ENCODE measurements at regions not wholly inside any gene's neighbourhood (a gene's known extent, or its start where the extent isn't known, plus 50 kb on each side); places are given as distances from the start of the nearest gene placed in this dataset.

GRCh38 chr15:66860844-66861243, 158.8 kb downstream of the SMAD6 start:
- DNase-seq (ENCODE audit: low spot score) = no peak

GRCh38 chr15:66862111-66862939, 160.3 kb downstream of the SMAD6 start:
- Histone ChIP-seq H3K4me3 (no peak overlapping the region), H3K4me1 (peaks cover 0 to 14% of the 10 kb centered on the region in 2 donors), H3K36me3 (no peaks in the 10 kb centered on the region), H3K9me3 (no peaks in the 10 kb centered on the region), H3K27ac (no peak overlapping the region), H3K27me3 (no peaks in the 10 kb centered on the region)
- DNase-seq (ENCODE audit: low spot score) = peak; percentile 50
- no peak for TF ChIP-seq CTCF (IDR thresholded peaks at IDR 0.05)

More at GRCh38 chr15:66860844-66861243, 158.8 kb downstream of the SMAD6 start:
- Histone ChIP-seq H3K9me3 (no peaks in the 10 kb centered on the region), H3K4me3 (no peak overlapping the region), H3K27ac (no peak overlapping the region), H3K36me3 (no peaks in the 10 kb centered on the region), H3K27me3 (no peaks in the 10 kb centered on the region), H3K4me1 (peaks cover 0 to 14% of the 10 kb centered on the region in 2 donors)
- TF ChIP-seq CTCF (IDR thresholded peaks at IDR 0.05) = no peak

- Histone ChIP-seq H3K4me1 (peaks cover 0 to 14% of the 10 kb centered on the region in 2 donors), H3K27me3 (no peaks in the 10 kb centered on the region), H3K27ac (no peak overlapping the region), H3K9me3 (no peaks in the 10 kb centered on the region), H3K36me3 (no peaks in the 10 kb centered on the region), H3K4me3 (no peak overlapping the region)
- DNase-seq (ENCODE audit: low spot score) = peak; percentile 92
- TF ChIP-seq CTCF (IDR thresholded peaks at IDR 0.05) = peak; percentile 92 to 96
These were observed 160.9 kb downstream of the SMAD6 start for GRCh38 chr15:66862940-66863335.

DNA sequence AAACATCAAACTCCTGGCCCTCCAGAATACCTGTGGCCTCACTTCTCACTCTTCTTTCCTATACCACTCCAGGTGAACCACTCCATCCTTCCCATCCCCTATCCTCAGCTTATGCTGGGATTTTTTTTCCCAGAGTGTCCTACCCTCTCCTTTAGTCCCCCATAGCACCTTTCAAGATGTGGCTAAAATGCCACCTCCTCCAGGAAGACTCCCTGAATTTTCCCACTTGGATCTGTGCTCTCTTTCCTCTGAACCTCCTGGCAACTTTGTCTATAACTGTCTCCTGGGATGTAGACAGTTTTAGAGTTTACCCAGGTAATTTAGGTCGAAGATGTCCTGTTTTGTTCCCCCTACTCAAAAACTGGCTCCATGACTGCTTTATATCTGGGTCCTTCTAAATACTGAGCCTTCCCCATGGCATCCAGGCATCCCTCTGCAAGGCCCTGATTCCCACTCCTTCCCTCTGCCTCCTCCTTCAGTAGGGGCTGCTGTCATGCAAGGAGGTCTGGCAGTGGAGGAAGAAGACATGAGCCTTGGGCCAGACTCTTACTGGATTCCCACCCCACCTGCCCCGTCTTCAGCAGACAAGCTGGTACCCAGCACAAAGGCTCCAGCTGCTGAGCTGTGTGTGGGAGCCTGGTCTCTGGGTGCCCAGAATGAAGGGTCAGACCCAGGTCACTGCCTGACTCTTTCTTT, 161.5 kb downstream of the SMAD6 start:
- Histone ChIP-seq H3K27me3 (no peaks in the 10 kb centered on the region), H3K4me3 (no peak overlapping the region), H3K9me3 (no peaks in the 10 kb centered on the region), H3K4me1 (peaks cover 0 to 14% of the 10 kb centered on the region in 2 donors), H3K27ac (no peak overlapping the region), H3K36me3 (no peaks in the 10 kb centered on the region)
- DNase-seq (ENCODE audit: low spot score) = no peak
- TF ChIP-seq CTCF (IDR thresholded peaks at IDR 0.05) = no peak

DNA sequence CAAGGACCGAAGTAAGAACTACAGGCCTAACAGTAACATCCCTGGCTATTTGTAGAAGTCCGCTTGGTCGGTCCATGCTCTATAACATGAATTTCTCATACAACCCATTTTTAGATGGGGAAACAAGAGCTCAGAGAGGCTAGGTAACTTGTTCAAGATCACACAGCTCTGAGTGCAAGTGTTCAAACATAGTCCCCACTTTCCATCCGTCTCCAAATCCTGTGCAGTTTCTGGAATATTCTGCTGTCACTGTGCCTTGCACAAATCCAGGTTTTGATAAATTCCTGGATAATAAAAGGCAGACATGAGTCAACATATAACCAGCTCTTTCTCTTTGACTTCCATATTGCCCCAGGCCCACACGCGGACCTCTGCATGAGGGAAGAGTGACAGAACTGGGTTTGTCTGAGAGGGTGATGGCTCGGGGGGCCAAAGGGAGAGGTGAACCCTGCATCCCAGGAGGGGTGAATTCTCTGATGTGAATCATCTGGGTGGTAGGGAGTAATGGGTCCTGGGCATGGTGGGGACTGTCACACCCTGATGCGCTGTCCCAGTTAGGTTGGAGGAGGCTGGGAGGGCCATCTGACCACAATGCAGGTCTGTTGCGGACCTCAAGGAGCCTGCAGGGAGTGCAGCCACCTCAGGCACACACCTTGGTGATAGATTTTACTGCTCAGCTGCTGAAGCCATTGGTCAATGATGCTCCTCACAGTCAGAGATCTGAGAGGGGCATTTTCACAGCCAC, 162.2 kb downstream of the SMAD6 start:
- H3K4me1 ChIP-seq = peaks cover 0 to 14% of the 10 kb centered on the region in 2 donors
- no peaks in the 10 kb centered on the region for H3K9me3 ChIP-seq
- no peak overlapping the region for H3K4me3 ChIP-seq
- no peak overlapping the region for H3K27ac ChIP-seq
- no peaks in the 10 kb centered on the region for H3K27me3 ChIP-seq
- peak; percentile 13 for DNase-seq (ENCODE audit: low spot score)
- H3K36me3 ChIP-seq = no peaks in the 10 kb centered on the region
- TF ChIP-seq CTCF (IDR thresholded peaks at IDR 0.05) = no peak
